ENCODE measurements at regions not wholly inside any gene's neighbourhood (a gene's known extent, or its start where the extent isn't known, plus 50 kb on each side); places are given as distances from the start of the nearest gene placed in this dataset.
"Not testable (repeated sequence)": the region's sequence is repeated elsewhere in the genome, so short reads cannot be mapped to it uniquely, and the experiment has no call there.

DNA sequence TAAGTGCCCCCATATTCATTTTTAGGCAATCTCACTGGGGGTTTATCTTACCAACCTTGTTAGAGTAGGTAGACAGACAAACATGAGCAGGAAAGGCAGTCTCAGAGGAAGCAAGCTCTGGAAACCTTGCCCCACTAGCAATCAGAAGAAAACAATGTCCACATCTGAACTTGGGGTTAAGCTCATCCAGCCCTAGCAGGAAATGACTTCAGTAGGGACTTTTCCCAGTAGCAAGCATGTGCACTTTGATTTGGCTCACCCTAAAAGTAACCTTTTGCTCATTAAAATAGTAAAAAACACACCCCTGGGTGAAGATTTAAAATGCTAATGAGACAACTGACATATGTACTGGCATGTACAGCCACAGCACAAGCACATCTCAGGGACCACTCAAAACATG lies 175.5 kb downstream of the AKAIN1 start:
- intact Hi-C loops (cut with micrococcal nuclease), result no loop called here
- no peak for DNase-seq
- H3K4me3 ChIP-seq, result no peak overlapping the region
- peaks cover 11% of the 10 kb centered on the region for H3K27me3 ChIP-seq (ENCODE audit: low read depth)
- H3K4me1 ChIP-seq, result no peaks in the 10 kb centered on the region
- H3K9me3 ChIP-seq (replicated peaks), result peaks cover 7% of the 10 kb centered on the region
- TF ChIP-seq, protein P1, sequence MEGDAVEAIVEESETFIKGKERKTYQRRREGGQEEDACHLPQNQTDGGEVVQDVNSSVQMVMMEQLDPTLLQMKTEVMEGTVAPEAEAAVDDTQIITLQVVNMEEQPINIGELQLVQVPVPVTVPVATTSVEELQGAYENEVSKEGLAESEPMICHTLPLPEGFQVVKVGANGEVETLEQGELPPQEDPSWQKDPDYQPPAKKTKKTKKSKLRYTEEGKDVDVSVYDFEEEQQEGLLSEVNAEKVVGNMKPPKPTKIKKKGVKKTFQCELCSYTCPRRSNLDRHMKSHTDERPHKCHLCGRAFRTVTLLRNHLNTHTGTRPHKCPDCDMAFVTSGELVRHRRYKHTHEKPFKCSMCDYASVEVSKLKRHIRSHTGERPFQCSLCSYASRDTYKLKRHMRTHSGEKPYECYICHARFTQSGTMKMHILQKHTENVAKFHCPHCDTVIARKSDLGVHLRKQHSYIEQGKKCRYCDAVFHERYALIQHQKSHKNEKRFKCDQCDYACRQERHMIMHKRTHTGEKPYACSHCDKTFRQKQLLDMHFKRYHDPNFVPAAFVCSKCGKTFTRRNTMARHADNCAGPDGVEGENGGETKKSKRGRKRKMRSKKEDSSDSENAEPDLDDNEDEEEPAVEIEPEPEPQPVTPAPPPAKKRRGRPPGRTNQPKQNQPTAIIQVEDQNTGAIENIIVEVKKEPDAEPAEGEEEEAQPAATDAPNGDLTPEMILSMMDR (IDR thresholded peaks at IDR 0.05; ENCODE audit: borderline replicate concordance), result no peak
- H3K36me3 ChIP-seq, result no peaks in the 10 kb centered on the region
- H3K27ac ChIP-seq (replicated peaks), result no peak overlapping the region

DNA sequence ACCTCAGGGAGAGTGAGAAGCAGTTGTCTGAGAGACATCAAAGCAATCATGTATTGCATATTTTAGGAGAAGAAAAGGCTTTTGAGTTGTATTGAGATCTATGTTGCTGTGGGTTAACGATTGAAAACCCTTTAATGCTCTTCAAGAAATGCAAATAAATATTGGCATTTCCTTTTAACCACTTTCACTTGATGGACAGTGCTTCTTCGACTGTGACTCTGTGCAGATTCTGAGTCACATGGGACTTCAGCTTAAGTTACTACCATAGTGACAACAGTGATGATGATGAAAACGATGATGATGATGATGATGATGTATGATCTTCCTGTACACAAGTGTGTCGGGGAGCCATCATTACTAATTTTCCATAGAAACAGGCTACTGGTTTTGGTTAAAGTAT lies 181.8 kb downstream of the AKAIN1 start:
- no peak for DNase-seq

DNA sequence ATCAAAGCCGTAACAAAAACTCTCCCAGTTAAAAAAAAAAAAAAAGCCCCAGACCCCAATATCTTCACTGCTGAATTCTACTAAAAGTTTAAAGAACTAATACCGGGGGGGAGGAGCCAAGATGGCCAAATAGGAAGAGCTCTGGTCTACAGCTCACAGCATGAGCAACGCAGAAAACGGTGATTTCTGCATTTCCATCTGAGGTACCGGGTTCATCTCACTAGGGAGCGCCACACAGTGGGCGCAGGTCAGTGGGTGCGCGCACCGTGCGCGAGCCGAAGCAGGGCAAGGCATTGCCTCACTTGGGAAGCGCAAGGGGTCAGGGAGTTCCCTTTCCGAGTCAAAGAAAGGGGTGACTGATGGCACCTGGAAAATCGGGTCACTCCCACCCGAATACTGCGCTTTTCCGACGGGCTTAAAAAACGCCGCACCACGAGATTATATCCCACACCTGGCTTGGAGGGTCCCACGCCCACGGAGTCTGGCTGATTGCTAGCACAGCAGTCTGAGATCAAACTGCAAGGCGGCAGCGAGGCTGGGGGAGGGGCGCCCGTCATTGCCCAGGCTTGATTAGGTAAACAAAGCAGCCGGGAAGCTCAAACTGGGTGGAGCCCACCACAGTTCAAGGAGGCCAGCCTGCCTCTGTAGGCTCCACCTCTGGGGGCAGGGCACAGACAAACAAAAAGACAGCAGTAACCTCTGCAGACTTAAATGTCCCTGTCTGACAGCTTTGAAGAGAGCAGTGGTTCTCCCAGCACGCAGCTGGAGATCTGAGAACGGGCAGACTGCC lies 192.8 kb downstream of the AKAIN1 start:
- H3K9me3 ChIP-seq (replicated peaks); H3K27ac ChIP-seq (replicated peaks); DNase-seq; H3K36me3 ChIP-seq; H3K4me3 ChIP-seq; H3K4me1 ChIP-seq; intact Hi-C loops (cut with micrococcal nuclease): not testable (repeated sequence)
- H3K27me3 ChIP-seq (ENCODE audit: low read depth), result peaks cover 26% of the 10 kb centered on the region

More for the DNA sequence above, 181.8 kb downstream of the AKAIN1 start:
- no peaks in the 10 kb centered on the region for H3K27me3 ChIP-seq (ENCODE audit: low read depth)
- H3K36me3 ChIP-seq, result no peaks in the 10 kb centered on the region
- no peak overlapping the region for H3K4me3 ChIP-seq
- no peak overlapping the region for H3K27ac ChIP-seq (replicated peaks)
- no peaks in the 10 kb centered on the region for H3K4me1 ChIP-seq
- H3K9me3 ChIP-seq (replicated peaks), result peaks cover 15% of the 10 kb centered on the region
- intact Hi-C loops (cut with micrococcal nuclease), result no loop called here
- TF ChIP-seq, protein P1 (IDR thresholded peaks at IDR 0.05; ENCODE audit: borderline replicate concordance), result no peak

DNA sequence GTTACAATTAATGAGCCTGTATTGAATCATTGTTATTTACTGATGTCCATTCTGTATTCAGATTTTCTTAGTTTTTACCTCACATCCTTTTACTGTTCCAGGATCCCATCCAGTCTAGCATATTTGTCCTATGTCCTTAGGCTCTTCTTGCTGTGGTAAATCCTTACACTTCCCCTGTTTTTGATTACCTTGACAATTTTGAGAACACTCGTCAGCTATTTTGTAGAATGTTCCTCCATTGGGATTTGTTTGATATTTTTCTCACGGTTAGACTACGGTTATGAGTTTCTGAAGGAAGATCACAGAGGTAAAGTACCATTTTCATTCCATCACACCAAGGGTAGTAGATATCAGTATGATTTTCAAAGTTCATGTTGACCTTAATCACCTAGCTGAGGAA lies 202.3 kb downstream of the AKAIN1 start:
- H3K4me1 ChIP-seq, result no peaks in the 10 kb centered on the region
- H3K27me3 ChIP-seq (ENCODE audit: low read depth), result no peaks in the 10 kb centered on the region
- DNase-seq, result no peak
- intact Hi-C loops (cut with micrococcal nuclease), result no loop called here
- TF ChIP-seq, protein P1 (IDR thresholded peaks at IDR 0.05; ENCODE audit: borderline replicate concordance), result no peak
- no peak overlapping the region for H3K4me3 ChIP-seq
- no peak overlapping the region for H3K27ac ChIP-seq (replicated peaks)
- no peaks in the 10 kb centered on the region for H3K36me3 ChIP-seq
- H3K9me3 ChIP-seq (replicated peaks), result peaks cover 29% of the 10 kb centered on the region

DNA sequence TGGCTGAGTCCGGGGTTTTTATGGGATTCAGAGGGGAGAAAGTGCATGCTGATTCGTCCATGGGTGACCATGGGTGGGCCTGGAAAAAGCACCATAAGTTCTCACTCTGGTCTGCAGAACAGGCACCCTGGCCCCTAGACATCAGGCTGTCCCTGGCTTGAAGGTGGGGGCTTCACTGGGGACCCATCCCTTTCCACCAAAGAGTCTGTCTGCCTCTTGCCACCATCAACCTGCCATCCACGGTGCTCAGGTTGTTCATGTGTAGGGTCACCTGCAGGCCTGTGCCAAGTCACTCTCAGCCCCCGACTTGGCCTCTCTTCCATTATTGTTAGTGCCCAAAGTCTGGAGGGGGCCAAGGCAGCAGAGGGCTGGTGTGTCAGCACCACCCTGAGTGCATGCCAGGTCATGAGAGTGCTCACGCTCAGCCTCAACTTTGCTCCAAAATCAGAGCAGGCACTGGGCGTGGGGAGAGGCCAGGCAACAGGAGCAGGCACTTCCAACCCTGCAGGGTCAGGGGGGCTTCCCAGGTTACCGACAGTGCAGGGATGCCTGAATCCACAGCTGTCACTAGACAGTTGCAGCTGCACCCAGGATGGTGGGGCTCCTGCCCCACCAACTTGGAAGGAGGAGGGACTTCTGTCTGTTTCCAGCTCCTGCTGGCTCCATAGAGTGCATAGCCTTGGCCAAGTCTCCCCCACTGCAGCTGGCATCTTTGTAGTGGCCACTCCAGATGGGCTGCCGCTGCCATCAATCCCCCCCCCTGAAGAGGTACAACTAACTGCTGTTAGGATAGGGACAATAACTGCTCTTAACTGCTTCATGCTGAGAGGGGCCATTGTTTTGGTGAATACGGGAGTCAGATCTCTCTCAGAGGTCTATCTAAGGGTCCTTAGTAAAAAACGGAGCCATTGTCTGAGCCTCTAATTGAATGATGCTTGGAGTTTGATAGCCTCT lies 209.3 kb downstream of the AKAIN1 start:
- TF ChIP-seq, protein P1 (IDR thresholded peaks at IDR 0.05; ENCODE audit: borderline replicate concordance), result no peak
- H3K9me3 ChIP-seq (replicated peaks), result peaks cover 33% of the 10 kb centered on the region
- no peaks in the 10 kb centered on the region for H3K4me1 ChIP-seq
- no peak for DNase-seq
- intact Hi-C loops (cut with micrococcal nuclease), result no loop called here
- H3K27ac ChIP-seq (replicated peaks), result no peak overlapping the region
- H3K36me3 ChIP-seq, result no peaks in the 10 kb centered on the region
- no peaks in the 10 kb centered on the region for H3K27me3 ChIP-seq (ENCODE audit: low read depth)
- H3K4me3 ChIP-seq, result no peak overlapping the region
